ENCODE measurements at regions not wholly inside any gene's neighbourhood (a gene's known extent, or its start where the extent isn't known, plus 50 kb on each side); places are given as distances from the start of the nearest gene placed in this dataset.
"Not testable (repeated sequence)": the region's sequence is repeated elsewhere in the genome, so short reads cannot be mapped to it uniquely, and the experiment has no call there.

DNA sequence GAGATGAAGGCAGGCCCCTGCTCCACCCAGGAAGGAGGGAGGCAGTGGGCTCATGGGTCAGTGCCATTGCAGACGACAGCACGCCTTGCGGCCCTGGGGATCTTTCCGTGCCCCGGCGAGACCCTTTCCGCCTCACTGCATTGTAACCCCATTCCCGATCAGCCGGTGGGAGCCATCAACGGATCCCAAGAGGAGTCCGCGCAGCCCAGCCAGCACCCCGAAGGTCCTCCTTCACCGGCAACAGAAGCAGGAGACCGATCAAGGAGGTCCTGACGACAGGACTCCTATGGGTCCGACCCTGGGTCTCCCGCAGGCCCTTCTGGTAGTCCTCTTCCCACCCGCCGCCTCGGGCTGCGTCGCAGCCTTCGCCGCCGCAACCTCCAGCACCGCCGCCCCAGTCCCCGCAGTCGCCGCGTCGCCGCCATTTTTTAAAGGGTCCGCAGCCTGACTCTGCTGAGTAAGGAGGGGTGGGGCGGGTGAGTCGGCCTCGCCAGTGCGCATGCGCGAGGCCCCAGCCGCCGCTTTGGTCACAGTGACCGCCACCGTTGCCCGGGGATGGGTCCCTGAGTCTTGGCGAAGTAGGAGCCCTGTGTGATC lies 1417.0 kb upstream of the PCDH10 start:
- H2BK5ac ChIP-seq (ENCODE audit: low read length); H4K91ac ChIP-seq (ENCODE audit: low read depth, low read length, poor library complexity); H2AK5ac ChIP-seq (ENCODE audit: low read depth, low read length); H3K18ac ChIP-seq (ENCODE audit: low read length); H2BK15ac ChIP-seq (ENCODE audit: low read length); H3K9ac ChIP-seq (ENCODE audit: low read depth, low read length, poor library complexity); H3K27me3 ChIP-seq (ENCODE audit: control insufficient read depth in 3 of 3, insufficient read depth in 3 of 3, low read depth in 1 of 3, low read length in 3 of 3); H3K14ac ChIP-seq (ENCODE audit: low read length); H3K36me3 ChIP-seq (replicated peaks in 1 of 2; ENCODE audit: control insufficient read depth in 2 of 2, insufficient read depth in 2 of 2, low read length in 2 of 2); H2AFZ ChIP-seq (ENCODE audit: low read length); H3K23ac ChIP-seq (ENCODE audit: low read depth, low read length, poor library complexity); H3K27ac ChIP-seq (replicated peaks; ENCODE audit: low read length); H2BK120ac ChIP-seq (ENCODE audit: low read depth, low read length); H2BK12ac ChIP-seq (ENCODE audit: low read length); H4K8ac ChIP-seq (ENCODE audit: low read depth, low read length); DNase-seq (ENCODE audit: low spot score); H3K4me2 ChIP-seq (ENCODE audit: insufficient read depth, low read length, poor library complexity, severe bottlenecking); H3K9me3 ChIP-seq (replicated peaks in 1 of 2; ENCODE audit: control insufficient read depth in 2 of 2, insufficient read depth in 1 of 2, low read depth in 1 of 2, low read length in 2 of 2); H3K79me1 ChIP-seq (ENCODE audit: low read depth, low read length); H3K4ac ChIP-seq (ENCODE audit: low read length); H3K4me1 ChIP-seq (ENCODE audit: control insufficient read depth in 2 of 2, insufficient read depth in 1 of 2, low read depth in 1 of 2, low read length in 2 of 2); H3K4me3 ChIP-seq (ENCODE audit: low read length in 2 of 2): not testable (repeated sequence)
- no CpG with 5 or more reads among the region's 47 CpGs for WGBS, 2 donors (ENCODE audit: extremely low coverage in 2 of 2, insufficient read length in 2 of 2, insufficient replicate concordance in 1 of 2)

DNA sequence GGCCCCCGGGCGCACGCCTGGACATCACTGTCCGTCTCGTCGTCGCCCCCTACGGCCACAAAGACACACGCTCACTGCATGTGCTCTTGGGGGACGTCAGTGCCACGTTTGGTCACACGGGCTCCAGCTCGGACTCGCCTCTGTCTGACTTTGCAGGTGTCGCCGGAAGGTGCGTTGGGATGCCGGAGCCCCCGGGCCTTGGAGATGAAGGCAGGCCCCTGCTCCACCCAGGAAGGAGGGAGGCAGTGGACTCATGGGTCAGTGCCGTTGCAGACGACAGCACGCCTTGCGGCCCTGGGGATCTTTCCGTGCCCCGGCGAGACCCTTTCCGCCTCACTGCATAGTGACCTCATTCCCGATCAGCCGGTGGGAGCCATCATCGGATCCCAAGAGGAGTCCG lies 1414.8 kb upstream of the PCDH10 start:
- H4K91ac ChIP-seq (ENCODE audit: low read depth, low read length, poor library complexity); H3K4me2 ChIP-seq (ENCODE audit: insufficient read depth, low read length, poor library complexity, severe bottlenecking); H2AFZ ChIP-seq (ENCODE audit: low read length); H3K79me1 ChIP-seq (ENCODE audit: low read depth, low read length); H2BK120ac ChIP-seq (ENCODE audit: low read depth, low read length); H3K18ac ChIP-seq (ENCODE audit: low read length); H2BK5ac ChIP-seq (ENCODE audit: low read length); H3K14ac ChIP-seq (ENCODE audit: low read length); H3K36me3 ChIP-seq (replicated peaks in 1 of 2; ENCODE audit: control insufficient read depth in 2 of 2, insufficient read depth in 2 of 2, low read length in 2 of 2); H3K9ac ChIP-seq (ENCODE audit: low read depth, low read length, poor library complexity); H2AK5ac ChIP-seq (ENCODE audit: low read depth, low read length); H4K8ac ChIP-seq (ENCODE audit: low read depth, low read length); H2BK15ac ChIP-seq (ENCODE audit: low read length); H3K23ac ChIP-seq (ENCODE audit: low read depth, low read length, poor library complexity); H3K4ac ChIP-seq (ENCODE audit: low read length); H3K27me3 ChIP-seq (ENCODE audit: control insufficient read depth in 3 of 3, insufficient read depth in 3 of 3, low read depth in 1 of 3, low read length in 3 of 3); H3K27ac ChIP-seq (replicated peaks; ENCODE audit: low read length); H2BK12ac ChIP-seq (ENCODE audit: low read length); H3K4me3 ChIP-seq (ENCODE audit: low read length in 2 of 2); DNase-seq (ENCODE audit: low spot score); H3K9me3 ChIP-seq (replicated peaks in 1 of 2; ENCODE audit: control insufficient read depth in 2 of 2, insufficient read depth in 1 of 2, low read depth in 1 of 2, low read length in 2 of 2); H3K4me1 ChIP-seq (ENCODE audit: control insufficient read depth in 2 of 2, insufficient read depth in 1 of 2, low read depth in 1 of 2, low read length in 2 of 2): not testable (repeated sequence)
- WGBS, 2 donors (ENCODE audit: extremely low coverage in 2 of 2, insufficient read length in 2 of 2, insufficient replicate concordance in 1 of 2), result no CpG with 5 or more reads among the region's 31 CpGs

DNA sequence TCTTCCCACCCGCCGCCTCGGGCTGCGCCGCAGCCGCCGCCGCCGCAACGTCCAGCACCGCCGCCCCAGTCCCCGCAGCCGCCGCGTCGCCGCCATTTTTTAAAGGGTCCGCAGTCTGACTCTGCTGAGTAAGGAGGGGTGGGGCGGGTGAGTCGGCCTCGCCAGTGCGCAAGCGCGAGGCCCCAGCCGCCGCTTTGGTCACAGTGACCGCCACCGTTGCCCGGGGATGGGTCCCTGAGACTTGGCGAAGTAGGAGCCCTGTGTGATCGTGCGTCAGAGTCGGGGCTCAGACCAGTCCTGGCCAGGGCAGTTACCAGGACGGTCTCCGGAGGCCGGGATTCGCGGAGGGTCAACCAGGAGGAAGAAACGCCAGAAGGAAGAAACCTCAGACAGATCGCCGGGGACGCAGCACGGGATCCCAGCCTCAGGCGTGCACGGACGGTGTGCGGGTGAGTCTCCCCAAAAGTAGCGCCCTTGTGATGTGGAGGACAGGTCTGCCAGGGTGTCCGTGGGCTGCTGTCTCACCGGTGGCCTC lies 1414.2 kb upstream of the PCDH10 start:
- DNase-seq (ENCODE audit: low spot score); H3K27me3 ChIP-seq (ENCODE audit: control insufficient read depth in 3 of 3, insufficient read depth in 3 of 3, low read depth in 1 of 3, low read length in 3 of 3); H3K27ac ChIP-seq (replicated peaks; ENCODE audit: low read length); H3K9ac ChIP-seq (ENCODE audit: low read depth, low read length, poor library complexity); H2BK12ac ChIP-seq (ENCODE audit: low read length); H2AK5ac ChIP-seq (ENCODE audit: low read depth, low read length); H3K79me1 ChIP-seq (ENCODE audit: low read depth, low read length); H2BK5ac ChIP-seq (ENCODE audit: low read length); H4K8ac ChIP-seq (ENCODE audit: low read depth, low read length); H3K36me3 ChIP-seq (replicated peaks in 1 of 2; ENCODE audit: control insufficient read depth in 2 of 2, insufficient read depth in 2 of 2, low read length in 2 of 2); H3K9me3 ChIP-seq (replicated peaks in 1 of 2; ENCODE audit: control insufficient read depth in 2 of 2, insufficient read depth in 1 of 2, low read depth in 1 of 2, low read length in 2 of 2); H2BK120ac ChIP-seq (ENCODE audit: low read depth, low read length); H3K4me3 ChIP-seq (ENCODE audit: low read length in 2 of 2); H2BK15ac ChIP-seq (ENCODE audit: low read length); H3K23ac ChIP-seq (ENCODE audit: low read depth, low read length, poor library complexity); H3K4me1 ChIP-seq (ENCODE audit: control insufficient read depth in 2 of 2, insufficient read depth in 1 of 2, low read depth in 1 of 2, low read length in 2 of 2); H3K4me2 ChIP-seq (ENCODE audit: insufficient read depth, low read length, poor library complexity, severe bottlenecking); H3K18ac ChIP-seq (ENCODE audit: low read length); H4K91ac ChIP-seq (ENCODE audit: low read depth, low read length, poor library complexity); H3K14ac ChIP-seq (ENCODE audit: low read length); H3K4ac ChIP-seq (ENCODE audit: low read length); H2AFZ ChIP-seq (ENCODE audit: low read length): not testable (repeated sequence)
- WGBS, 2 donors (ENCODE audit: extremely low coverage in 2 of 2, insufficient read length in 2 of 2, insufficient replicate concordance in 1 of 2), result no CpG with 5 or more reads among the region's 51 CpGs

DNA sequence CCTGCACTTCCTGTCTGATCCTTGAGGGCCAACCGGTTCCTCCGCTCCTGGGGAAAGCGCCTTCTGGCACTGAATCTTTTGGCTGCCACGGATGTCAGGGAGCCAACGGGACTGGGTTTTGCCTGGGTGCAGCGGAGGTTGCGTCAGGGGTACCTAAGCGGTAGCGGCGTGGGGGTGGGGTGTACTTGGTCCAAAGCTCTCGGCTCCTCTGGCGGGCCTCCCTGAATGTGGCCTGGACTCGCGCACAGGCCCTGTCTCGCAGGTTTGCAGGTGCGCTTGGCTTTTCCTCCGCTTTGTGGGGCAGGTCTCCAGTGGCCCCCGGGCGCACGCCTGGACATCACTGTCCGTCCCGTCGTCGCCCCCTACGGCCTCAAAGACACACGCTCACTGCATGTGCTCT lies 1410.1 kb upstream of the PCDH10 start:
- H3K27me3 ChIP-seq (ENCODE audit: control insufficient read depth in 3 of 3, insufficient read depth in 3 of 3, low read depth in 1 of 3, low read length in 3 of 3); H2AK5ac ChIP-seq (ENCODE audit: low read depth, low read length); H3K4ac ChIP-seq (ENCODE audit: low read length); H3K4me2 ChIP-seq (ENCODE audit: insufficient read depth, low read length, poor library complexity, severe bottlenecking); H3K9me3 ChIP-seq (replicated peaks in 1 of 2; ENCODE audit: control insufficient read depth in 2 of 2, insufficient read depth in 1 of 2, low read depth in 1 of 2, low read length in 2 of 2); H3K9ac ChIP-seq (ENCODE audit: low read depth, low read length, poor library complexity); H3K4me3 ChIP-seq (ENCODE audit: low read length in 2 of 2); H3K27ac ChIP-seq (replicated peaks; ENCODE audit: low read length); H2BK5ac ChIP-seq (ENCODE audit: low read length); H4K91ac ChIP-seq (ENCODE audit: low read depth, low read length, poor library complexity); DNase-seq (ENCODE audit: low spot score); H3K79me1 ChIP-seq (ENCODE audit: low read depth, low read length); H2BK12ac ChIP-seq (ENCODE audit: low read length); H3K4me1 ChIP-seq (ENCODE audit: control insufficient read depth in 2 of 2, insufficient read depth in 1 of 2, low read depth in 1 of 2, low read length in 2 of 2); H2BK15ac ChIP-seq (ENCODE audit: low read length); H2BK120ac ChIP-seq (ENCODE audit: low read depth, low read length); H3K18ac ChIP-seq (ENCODE audit: low read length); H4K8ac ChIP-seq (ENCODE audit: low read depth, low read length); H2AFZ ChIP-seq (ENCODE audit: low read length); H3K36me3 ChIP-seq (replicated peaks in 1 of 2; ENCODE audit: control insufficient read depth in 2 of 2, insufficient read depth in 2 of 2, low read length in 2 of 2); H3K14ac ChIP-seq (ENCODE audit: low read length); H3K23ac ChIP-seq (ENCODE audit: low read depth, low read length, poor library complexity): not testable (repeated sequence)
- no CpG with 5 or more reads among the region's 26 CpGs for WGBS, 2 donors (ENCODE audit: extremely low coverage in 2 of 2, insufficient read length in 2 of 2, insufficient replicate concordance in 1 of 2)

All from neuronal stem cell (in vitro differentiated cells).